ENCODE measurements at regions not wholly inside any gene's neighbourhood (a gene's known extent, or its start where the extent isn't known, plus 50 kb on each side); places are given as distances from the start of the nearest gene placed in this dataset.
"Not testable (repeated sequence)": the region's sequence is repeated elsewhere in the genome, so short reads cannot be mapped to it uniquely, and the experiment has no call there.

GRCh38 chr7:73918926-73919693 lies 58.2 kb downstream of the TMEM270 start:
- DNase-seq (ENCODE audit: low spot score) = no peak

DNA sequence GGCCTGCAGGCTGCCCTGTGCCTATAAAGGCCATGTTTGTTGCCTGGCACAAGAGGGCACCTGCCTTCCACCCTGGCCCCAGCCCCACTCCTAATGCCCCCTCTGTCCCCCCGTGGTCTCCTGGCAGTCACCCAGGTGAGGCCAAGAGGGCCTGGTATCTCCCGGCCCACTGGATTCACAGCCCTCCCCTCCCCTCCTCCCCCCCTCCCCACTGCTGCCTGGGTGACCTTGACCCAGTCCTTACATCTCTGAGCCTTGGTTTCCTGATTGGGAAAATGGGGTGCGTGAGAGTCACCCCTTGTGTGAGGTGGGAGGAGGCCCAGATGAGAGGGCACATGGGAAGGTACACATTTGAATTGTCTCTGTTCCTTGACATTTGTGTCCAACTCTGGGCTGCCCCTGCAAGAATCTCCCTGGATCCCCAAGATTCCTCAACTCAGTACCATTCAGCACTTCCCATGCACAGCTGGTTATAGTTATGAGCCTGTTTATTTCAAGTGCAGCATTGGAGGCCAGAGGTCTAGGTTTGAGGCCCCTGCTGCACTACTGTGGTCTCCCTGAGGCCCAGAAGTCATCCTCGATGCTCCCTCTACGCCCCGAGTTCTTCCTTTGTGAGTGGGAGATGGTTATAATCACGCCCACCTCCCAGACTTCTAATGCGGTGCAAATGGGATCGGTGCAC lies 58.9 kb downstream of the TMEM270 start:
- no peak for DNase-seq (ENCODE audit: low spot score)

DNA sequence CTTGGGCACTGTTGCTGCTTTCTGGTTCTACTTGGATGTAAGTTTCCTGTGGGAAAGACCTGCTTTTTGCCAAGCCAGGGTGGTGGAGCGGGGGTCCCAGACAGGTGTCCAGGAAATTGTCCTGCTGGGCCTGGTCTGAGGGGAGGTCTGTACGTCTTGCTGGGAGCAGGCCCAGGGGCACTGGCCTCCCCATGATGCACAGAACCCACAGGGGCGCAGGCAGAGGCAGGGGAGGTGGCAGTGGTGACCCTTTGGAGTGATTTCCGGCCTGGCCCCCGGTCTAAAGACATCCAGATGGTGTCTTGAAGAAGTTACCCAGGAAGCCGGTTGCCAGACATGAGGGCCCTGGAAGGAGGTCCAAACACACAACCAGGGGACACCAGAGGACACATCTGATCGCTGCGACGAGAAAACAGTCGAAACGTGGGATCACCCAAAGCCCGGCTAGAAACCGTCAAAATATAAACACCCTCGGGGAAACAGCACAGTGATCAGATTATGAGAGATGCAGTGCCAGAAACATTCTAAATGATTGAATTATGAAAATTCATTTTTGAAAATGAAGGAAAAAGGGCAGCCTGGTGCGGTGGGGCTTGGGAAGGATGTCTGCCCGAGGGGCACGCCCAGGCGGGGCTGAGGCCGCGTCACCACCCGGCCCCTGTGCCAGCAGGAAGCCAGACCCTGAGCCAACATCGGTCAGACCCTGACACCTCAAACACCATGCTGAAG lies 59.6 kb downstream of the TMEM270 start:
- DNase-seq (ENCODE audit: low spot score) = no peak

DNA sequence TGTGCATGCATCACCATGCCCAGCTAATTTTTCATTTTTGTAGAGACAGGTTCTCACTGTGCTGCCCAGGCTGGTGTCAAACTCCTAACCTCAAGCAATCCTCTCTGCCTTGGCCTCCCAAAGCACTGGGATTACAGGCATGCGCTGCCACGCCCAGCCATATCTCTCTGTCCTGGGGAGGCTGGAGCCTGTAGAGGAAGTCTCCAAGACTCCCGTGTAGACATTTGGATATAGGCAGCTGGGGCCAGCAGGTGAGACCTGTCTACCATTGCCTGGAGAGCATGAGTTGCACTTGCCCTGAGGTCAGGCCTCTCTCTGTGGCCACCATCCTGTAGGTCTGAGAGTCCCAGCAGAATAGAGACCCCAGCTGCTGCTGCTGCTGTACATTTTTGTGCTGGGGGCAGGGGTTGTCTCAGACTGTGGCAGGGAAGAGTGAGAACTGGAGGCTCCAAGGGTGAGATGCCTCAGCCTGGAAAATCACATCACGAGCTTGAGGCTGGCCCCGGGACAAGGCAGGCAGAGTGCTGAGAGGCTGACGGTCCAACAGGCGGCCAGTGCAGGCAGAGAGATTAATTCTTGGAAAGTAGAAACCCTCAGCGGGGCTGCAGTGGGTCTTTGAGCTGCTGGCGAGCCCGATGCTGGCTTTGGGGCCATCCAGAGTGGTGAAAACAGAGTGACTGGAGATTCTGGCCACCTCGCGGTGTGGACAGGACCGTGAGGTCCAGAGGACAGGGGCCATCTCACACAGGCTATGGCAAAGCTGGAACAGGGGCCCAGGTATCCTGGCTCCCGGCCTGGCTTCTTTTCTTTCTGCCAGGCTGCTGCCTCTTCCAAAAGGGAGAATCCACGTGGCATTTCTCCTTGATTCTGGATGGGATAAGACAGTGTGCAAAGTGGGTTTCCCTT lies 60.9 kb downstream of the TMEM270 start:
- no peak for DNase-seq (ENCODE audit: low spot score)

- DNase-seq (ENCODE audit: low spot score) = not testable (repeated sequence)
Measured at GRCh38 chr7:73928644-73929043, 67.7 kb downstream of the TMEM270 start.

DNA sequence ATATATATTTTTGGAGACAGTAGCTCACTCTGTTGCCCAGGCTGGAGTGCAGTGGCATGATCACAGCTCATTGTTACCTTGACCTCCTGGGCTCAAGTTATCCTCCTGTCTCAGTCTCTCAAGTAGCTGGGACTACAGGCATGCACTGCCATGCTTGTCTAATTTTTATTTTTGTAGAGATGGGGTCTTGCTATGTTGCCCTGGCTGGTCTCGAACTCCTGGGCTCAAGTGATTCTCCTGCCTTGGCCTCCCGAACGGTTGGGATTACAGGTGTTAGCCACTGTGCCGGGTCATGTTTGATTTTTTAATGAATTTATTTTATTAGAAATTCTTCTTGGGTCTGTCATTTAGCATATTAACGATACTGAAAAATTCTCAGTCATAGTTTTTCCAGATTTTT lies 70.5 kb downstream of the TMEM270 start:
- no peak for DNase-seq (ENCODE audit: low spot score)

GRCh38 chr7:73932364-73932763 lies 71.4 kb downstream of the TMEM270 start:
- DNase-seq (ENCODE audit: low spot score) = no peak

- DNase-seq (ENCODE audit: low spot score) = no peak
Measured at GRCh38 chr7:73933091-73933490, 72.1 kb downstream of the TMEM270 start.

DNA sequence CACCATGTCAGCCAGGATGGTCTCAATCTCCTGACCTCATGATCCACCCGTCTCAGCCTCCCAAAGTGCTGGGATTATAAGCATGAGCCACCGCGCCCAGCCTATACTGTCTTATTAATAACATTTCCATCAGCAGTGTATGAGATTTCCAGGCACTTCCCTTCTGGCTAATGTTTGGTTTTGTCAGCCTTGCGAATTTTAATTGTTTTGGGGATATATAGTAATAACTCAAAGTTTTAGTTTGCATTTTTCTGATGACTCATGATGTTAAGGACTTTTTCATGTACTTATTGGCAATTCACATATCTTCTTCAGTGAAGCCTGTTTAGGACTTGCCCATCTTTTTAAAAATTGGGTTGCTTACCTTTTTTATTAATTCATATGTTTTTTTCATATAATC lies 76.0 kb downstream of the TMEM270 start:
- no peak for DNase-seq (ENCODE audit: low spot score)

GRCh38 chr7:73937650-73938049 lies 76.7 kb downstream of the TMEM270 start:
- DNase-seq (ENCODE audit: low spot score) = not testable (repeated sequence)

DNA sequence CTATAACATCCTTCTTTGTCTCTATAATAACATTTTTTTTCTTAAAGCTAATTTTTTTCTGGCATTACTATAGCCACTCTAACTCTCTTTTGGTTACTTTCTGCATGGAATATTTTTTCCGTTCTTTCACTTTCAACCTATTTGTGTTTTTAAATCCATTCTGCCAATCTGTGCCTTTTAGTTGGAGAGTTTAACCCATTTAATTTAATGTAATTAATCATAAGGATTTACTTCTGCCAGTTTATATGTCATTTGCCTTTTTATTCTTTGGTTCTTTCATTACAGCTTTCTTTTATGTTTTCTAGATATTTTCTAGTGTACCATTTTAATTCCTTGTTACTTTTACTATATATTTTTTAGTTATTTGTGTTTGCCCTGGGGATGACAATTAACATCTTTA lies 78.6 kb downstream of the TMEM270 start:
- DNase-seq (ENCODE audit: low spot score) = no peak

DNA sequence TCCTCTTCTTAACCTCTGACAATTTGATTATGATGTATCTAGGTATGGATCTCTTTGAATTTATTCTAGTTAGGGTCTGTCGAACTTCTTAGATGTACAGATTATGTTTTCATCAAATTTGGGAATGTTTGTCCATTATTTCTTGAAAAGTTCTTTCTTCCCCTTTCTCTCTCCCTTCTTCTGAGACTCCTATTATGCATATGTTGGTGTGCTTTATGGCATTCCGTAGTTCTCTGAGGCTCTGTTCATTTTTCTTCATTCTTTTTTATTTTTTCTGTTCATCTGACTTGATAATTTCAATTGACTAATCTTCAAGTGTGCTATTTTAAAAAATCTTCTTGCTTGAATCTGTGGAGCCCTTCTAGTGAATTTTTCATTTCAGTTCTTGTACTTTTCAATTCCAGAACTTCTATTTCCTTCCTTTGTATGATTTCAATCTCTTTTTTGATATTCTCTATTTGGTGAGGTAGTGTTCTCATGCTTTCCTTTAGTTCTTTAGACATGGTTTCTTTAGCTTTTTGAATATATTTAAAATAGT lies 79.8 kb downstream of the TMEM270 start:
- DNase-seq (ENCODE audit: low spot score) = no peak

DNA sequence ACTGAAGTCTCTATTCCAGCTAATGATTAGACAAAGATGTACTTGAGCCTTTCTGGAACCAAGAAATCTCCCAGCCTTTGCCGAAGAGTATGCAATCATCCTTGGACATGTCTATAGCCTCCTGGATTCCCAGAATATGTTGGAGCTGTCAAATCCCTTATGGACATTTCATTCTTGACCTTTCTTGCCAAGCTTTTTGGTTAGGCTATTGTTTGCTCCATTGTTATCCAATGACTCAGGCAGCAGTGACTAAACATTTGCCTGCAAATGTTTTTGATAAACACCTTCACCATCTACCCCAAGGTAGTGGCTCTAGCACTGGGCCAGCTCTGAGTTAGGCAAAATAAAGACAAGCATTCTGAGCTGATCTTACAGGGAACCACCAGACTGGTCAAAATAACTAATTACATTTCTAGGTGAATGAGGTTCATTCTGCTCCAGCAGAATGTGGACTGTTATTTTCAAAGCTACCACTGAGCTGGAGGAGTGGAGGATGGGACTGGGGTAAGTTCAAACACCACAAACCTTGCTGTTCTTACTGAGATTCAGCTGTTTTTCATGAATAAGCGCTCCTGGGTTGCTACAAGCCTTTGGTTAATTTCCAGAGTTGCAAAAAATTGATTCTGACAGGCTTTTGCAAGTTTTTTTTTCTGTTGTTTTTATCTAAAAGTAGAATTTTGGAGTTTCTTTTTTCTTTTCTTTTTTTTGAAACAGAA lies 81.0 kb downstream of the TMEM270 start:
- DNase-seq (ENCODE audit: low spot score) = no peak

DNA sequence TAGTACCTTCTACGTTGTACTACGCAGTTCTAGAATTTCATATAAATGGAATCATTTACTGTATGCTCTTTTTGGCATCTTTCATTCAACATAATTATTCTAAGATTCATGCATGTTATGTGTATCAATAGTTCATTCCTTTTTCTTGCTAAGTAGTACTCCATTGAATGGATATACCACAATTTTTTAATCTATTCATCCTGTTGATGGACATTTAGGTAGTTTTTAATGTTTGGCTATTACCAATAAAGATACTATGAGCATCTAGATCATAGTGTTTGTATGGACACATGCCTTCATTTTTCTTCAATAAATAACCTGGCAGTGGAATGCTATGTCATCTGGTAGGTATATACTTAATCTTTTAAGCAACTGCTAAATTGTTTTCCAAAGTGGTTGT lies 83.0 kb upstream of the ELN start:
- DNase-seq (ENCODE audit: low spot score) = no peak

GRCh38 chr7:73948287-73948686 lies 79.7 kb upstream of the ELN start:
- no peak for DNase-seq (ENCODE audit: low spot score)

- DNase-seq (ENCODE audit: low spot score) = no peak
Measured at GRCh38 chr7:73952266-73952665, 75.7 kb upstream of the ELN start.

DNA sequence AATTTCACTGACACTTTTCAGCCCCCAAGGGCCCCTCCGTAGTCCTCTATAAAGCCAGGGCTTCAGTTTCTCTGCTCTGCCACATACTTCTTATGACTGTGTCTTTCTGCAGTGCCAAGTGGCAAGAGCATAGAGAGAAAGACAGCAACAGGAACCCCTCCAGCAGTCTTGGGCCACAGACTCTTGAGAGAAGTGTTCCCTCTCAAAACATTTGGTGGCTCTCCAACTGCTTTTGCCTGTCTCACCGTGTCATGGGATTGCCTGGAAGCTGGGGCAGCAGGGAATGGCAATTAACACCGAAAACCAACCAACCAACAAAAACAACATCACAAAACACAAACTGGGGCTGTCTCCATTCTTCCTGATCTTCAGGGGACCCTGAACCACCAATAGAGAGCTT lies 73.8 kb upstream of the ELN start:
- no peak for DNase-seq (ENCODE audit: low spot score)

DNA sequence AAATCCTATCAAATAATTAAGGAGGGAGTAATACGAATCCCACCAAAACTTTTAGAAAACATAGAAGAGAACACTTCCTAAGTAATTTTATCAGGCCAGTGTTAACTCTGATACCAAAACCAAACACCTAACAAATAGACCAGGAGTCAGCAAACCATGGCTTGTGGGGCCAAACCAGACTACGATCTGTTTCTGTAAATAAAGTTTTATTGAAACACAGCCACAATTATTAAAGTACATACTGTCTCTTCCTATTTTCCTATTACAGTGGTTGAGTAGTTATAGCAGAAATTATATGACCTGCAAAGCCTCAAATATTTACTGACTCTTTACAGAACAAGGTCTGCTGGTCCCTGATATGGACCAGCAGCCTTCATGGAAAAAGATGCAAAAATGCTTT lies 73.1 kb upstream of the ELN start:
- no peak for DNase-seq (ENCODE audit: low spot score)

GRCh38 chr7:73960548-73960947 lies 67.4 kb upstream of the ELN start:
- no peak for DNase-seq (ENCODE audit: low spot score)

- not testable (repeated sequence) for DNase-seq (ENCODE audit: low spot score)
Measured at GRCh38 chr7:73961991-73962390, 66.0 kb upstream of the ELN start.

GRCh38 chr7:73963252-73963822 lies 64.6 kb upstream of the ELN start:
- DNase-seq (ENCODE audit: low spot score) = no peak

Measured in germinal center (tissue), 1 donor.